SH-SY5Y (cell line): ENCODE measurements at regions not wholly inside any gene's neighbourhood (a gene's known extent, or its start where the extent isn't known, plus 50 kb on each side); places are given as distances from the start of the nearest gene placed in this dataset.

ENCODE experiments used
- GATA2 ChIP-seq: IDR thresholded peaks from 2 replicates; pipeline ENCODE4 v1.6.1; 2011; ENCODE audit warnings: mild to moderate bottlenecking, low read depth, low read length
- GATA3 ChIP-seq: IDR thresholded peaks from 2 replicates; pipeline ENCODE4 v1.6.1; 2011; ENCODE audit warnings: low read depth, mild to moderate bottlenecking, low read length, moderate library complexity

GRCh38 chr11:38543986-38544385 lies 1946.0 kb upstream of the RAG2 start:
- TF ChIP-seq GATA3 (no peak), GATA2 (no peak)

- TF ChIP-seq GATA3 (no peak), GATA2 (no peak)
These were observed 1945.3 kb upstream of the RAG2 start for GRCh38 chr11:38543311-38543710.

- TF ChIP-seq GATA3, result no peak
- no peak for TF ChIP-seq GATA2
These were observed 1941.0 kb upstream of the RAG2 start for GRCh38 chr11:38538866-38539680.

- TF ChIP-seq GATA3 (no peak), GATA2 (no peak)
These were observed 1932.2 kb upstream of the RAG2 start for GRCh38 chr11:38530226-38530625.

GRCh38 chr11:38524945-38525344 lies 1926.9 kb upstream of the RAG2 start:
- no peak for TF ChIP-seq GATA3

- TF ChIP-seq GATA3 (no peak), GATA2 (no peak)
These were observed 1920.0 kb upstream of the RAG2 start for GRCh38 chr11:38517991-38518390.

GRCh38 chr11:38510041-38510440 lies 1912.0 kb upstream of the RAG2 start:
- no peak for TF ChIP-seq GATA3
- TF ChIP-seq GATA2, result no peak

GRCh38 chr11:38503876-38504275 lies 1905.8 kb upstream of the RAG2 start:
- TF ChIP-seq GATA3 (no peak), GATA2 (no peak)

GRCh38 chr11:38498721-38499120 lies 1900.7 kb upstream of the RAG2 start:
- TF ChIP-seq GATA3 (no peak), GATA2 (no peak)

GRCh38 chr11:38491986-38492385 lies 1894.0 kb upstream of the RAG2 start:
- TF ChIP-seq GATA2, result no peak
- no peak for TF ChIP-seq GATA3

GRCh38 chr11:38481391-38481790 lies 1883.4 kb upstream of the RAG2 start:
- TF ChIP-seq GATA2, result no peak
- no peak for TF ChIP-seq GATA3

GRCh38 chr11:38476808-38477575 lies 1879.0 kb upstream of the RAG2 start:
- TF ChIP-seq GATA3, result no peak
- no peak for TF ChIP-seq GATA2

GRCh38 chr11:38461751-38462150 lies 1863.7 kb upstream of the RAG2 start:
- TF ChIP-seq GATA2 (no peak), GATA3 (no peak)

- no peak for TF ChIP-seq GATA3
- no peak for TF ChIP-seq GATA2
These were observed 1862.9 kb upstream of the RAG2 start for GRCh38 chr11:38460896-38461295.

GRCh38 chr11:38460429-38460828 lies 1862.4 kb upstream of the RAG2 start:
- no peak for TF ChIP-seq GATA3
- no peak for TF ChIP-seq GATA2

GRCh38 chr11:38456371-38456770 lies 1858.3 kb upstream of the RAG2 start:
- no peak for TF ChIP-seq GATA3
- TF ChIP-seq GATA2, result no peak
